ENCODE measurements at regions not wholly inside any gene's neighbourhood (a gene's known extent, or its start where the extent isn't known, plus 50 kb on each side); places are given as distances from the start of the nearest gene placed in this dataset.
"Not testable (repeated sequence)": the region's sequence is repeated elsewhere in the genome, so short reads cannot be mapped to it uniquely, and the experiment has no call there.

- no peak overlapping the region for H3K4me3 Mint-ChIP-seq
- H3K27ac ChIP-seq (ENCODE audit: low read length): no peak overlapping the region
- H3K9me3 Mint-ChIP-seq: no peaks in the 10 kb centered on the region
- H3K4me3 ChIP-seq (ENCODE audit: control insufficient read depth in 1 of 2, extremely low read depth in 1 of 2, low read length in 1 of 2): no peak overlapping the region
- no peaks in the 10 kb centered on the region for H3K27me3 ChIP-seq (replicated peaks in 1 of 2; ENCODE audit: control insufficient read depth in 2 of 2, extremely low read depth in 1 of 2, insufficient read depth in 2 of 2, low read length in 1 of 2)
- H3K36me3 Mint-ChIP-seq: no peaks in the 10 kb centered on the region
- H3K36me3 ChIP-seq (ENCODE audit: control insufficient read depth in 2 of 2, extremely low read depth in 1 of 2, insufficient read depth in 1 of 2, low read length in 1 of 2): no peaks in the 10 kb centered on the region
- no peaks in the 10 kb centered on the region for H3K4me1 ChIP-seq (ENCODE audit: control insufficient read depth in 1 of 2, extremely low read depth in 1 of 2, insufficient read depth in 2 of 2, low read length in 2 of 2)
- H3K27me3 Mint-ChIP-seq: peaks cover 0 to 31% of the 10 kb centered on the region in 2 donors
- no CpG with 5 or more reads among the region's 3 CpGs for WGBS (ENCODE audit: insufficient coverage)
- no peak for ATAC-seq (replicated peaks in 1 of 4)
- CTCF ChIA-PET: no interaction called here
- H3K27ac Mint-ChIP-seq: no peak overlapping the region
- H3K9me3 ChIP-seq: no peaks in the 10 kb centered on the region
- no peak for DNase-seq
- no peaks in the 10 kb centered on the region for H3K4me1 Mint-ChIP-seq
- POLR2A ChIA-PET: no interaction called here
Observed at GRCh38 chrX:115357326-115358120, 68.0 kb downstream of the LUZP4 start.

GRCh38 chrX:115359508-115359907 is 70.0 kb downstream of the LUZP4 start:
- H3K4me3 Mint-ChIP-seq; CTCF ChIA-PET; H3K27ac ChIP-seq (ENCODE audit: low read length); H3K27me3 ChIP-seq (replicated peaks in 1 of 2; ENCODE audit: control insufficient read depth in 2 of 2, extremely low read depth in 1 of 2, insufficient read depth in 2 of 2, low read length in 1 of 2); H3K27ac Mint-ChIP-seq; H3K36me3 Mint-ChIP-seq; H3K36me3 ChIP-seq (ENCODE audit: control insufficient read depth in 2 of 2, extremely low read depth in 1 of 2, insufficient read depth in 1 of 2, low read length in 1 of 2); ATAC-seq (replicated peaks in 1 of 4); H3K4me1 ChIP-seq (ENCODE audit: control insufficient read depth in 1 of 2, extremely low read depth in 1 of 2, insufficient read depth in 2 of 2, low read length in 2 of 2); DNase-seq; H3K9me3 Mint-ChIP-seq; POLR2A ChIA-PET; H3K4me1 Mint-ChIP-seq; H3K9me3 ChIP-seq; H3K4me3 ChIP-seq (ENCODE audit: control insufficient read depth in 1 of 2, extremely low read depth in 1 of 2, low read length in 1 of 2): not testable (repeated sequence)
- no CpG with 5 or more reads among the region's 7 CpGs for WGBS (ENCODE audit: insufficient coverage)
- peaks cover 0 to 29% of the 10 kb centered on the region in 2 donors for H3K27me3 Mint-ChIP-seq

- H3K36me3 Mint-ChIP-seq: no peaks in the 10 kb centered on the region
- H3K36me3 ChIP-seq (ENCODE audit: control insufficient read depth in 2 of 2, extremely low read depth in 1 of 2, insufficient read depth in 1 of 2, low read length in 1 of 2): no peaks in the 10 kb centered on the region
- no peak overlapping the region for H3K4me3 Mint-ChIP-seq
- CTCF ChIA-PET: no interaction called here
- no peaks in the 10 kb centered on the region for H3K9me3 ChIP-seq
- WGBS (ENCODE audit: insufficient coverage): no CpG with 5 or more reads among the region's 2 CpGs
- ATAC-seq (replicated peaks in 1 of 4) (no peak), DNase-seq (no peak)
- no peaks in the 10 kb centered on the region for H3K4me1 ChIP-seq (ENCODE audit: control insufficient read depth in 1 of 2, extremely low read depth in 1 of 2, insufficient read depth in 2 of 2, low read length in 2 of 2)
- no peaks in the 10 kb centered on the region for H3K27me3 ChIP-seq (replicated peaks in 1 of 2; ENCODE audit: control insufficient read depth in 2 of 2, extremely low read depth in 1 of 2, insufficient read depth in 2 of 2, low read length in 1 of 2)
- no peaks in the 10 kb centered on the region for H3K4me1 Mint-ChIP-seq
- H3K4me3 ChIP-seq (ENCODE audit: control insufficient read depth in 1 of 2, extremely low read depth in 1 of 2, low read length in 1 of 2): no peak overlapping the region
- H3K27ac ChIP-seq (ENCODE audit: low read length): no peak overlapping the region
- peaks cover 4 to 32% of the 10 kb centered on the region in 2 donors for H3K27me3 Mint-ChIP-seq
- no peaks in the 10 kb centered on the region for H3K9me3 Mint-ChIP-seq
- POLR2A ChIA-PET: no interaction called here
- H3K27ac Mint-ChIP-seq: no peak overlapping the region
Observed at GRCh38 chrX:115360220-115360781, 70.8 kb downstream of the LUZP4 start.

- POLR2A ChIA-PET: interaction anchor here in 1 of 2 donors (0.7 kb wide), 1 partner anchor 21 kb away, joined by 5 read pairs; no protein-coding TSS in a partner anchor
- H3K4me3 ChIP-seq (ENCODE audit: control insufficient read depth in 1 of 2, extremely low read depth in 1 of 2, low read length in 1 of 2): no peak overlapping the region
- Mint-ChIP-seq H3K27me3 (peaks cover 4 to 37% of the 10 kb centered on the region in 2 donors), H3K9me3 (no peaks in the 10 kb centered on the region), H3K4me3 (no peak overlapping the region), H3K4me1 (no peaks in the 10 kb centered on the region), H3K36me3 (no peaks in the 10 kb centered on the region), H3K27ac (no peak overlapping the region)
- H3K36me3 ChIP-seq (ENCODE audit: control insufficient read depth in 2 of 2, extremely low read depth in 1 of 2, insufficient read depth in 1 of 2, low read length in 1 of 2): no peaks in the 10 kb centered on the region
- WGBS (ENCODE audit: insufficient coverage): 70% methylated on average over 2 of the region's 18 CpGs
- no peaks in the 10 kb centered on the region for H3K9me3 ChIP-seq
- ATAC-seq (replicated peaks in 1 of 4): no peak
- CTCF ChIA-PET: no interaction called here
- peak in 1 of 35 experiments; percentile 2 for DNase-seq
- H3K27ac ChIP-seq (ENCODE audit: low read length): no peak overlapping the region
- H3K4me1 ChIP-seq (ENCODE audit: control insufficient read depth in 1 of 2, extremely low read depth in 1 of 2, insufficient read depth in 2 of 2, low read length in 2 of 2): no peaks in the 10 kb centered on the region
- no peaks in the 10 kb centered on the region for H3K27me3 ChIP-seq (replicated peaks in 1 of 2; ENCODE audit: control insufficient read depth in 2 of 2, extremely low read depth in 1 of 2, insufficient read depth in 2 of 2, low read length in 1 of 2)
Observed at GRCh38 chrX:115362334-115363095, 73.0 kb downstream of the LUZP4 start.

- H3K36me3 ChIP-seq (ENCODE audit: control insufficient read depth in 2 of 2, extremely low read depth in 1 of 2, insufficient read depth in 1 of 2, low read length in 1 of 2): no peaks in the 10 kb centered on the region
- POLR2A ChIA-PET: interaction anchor here in 1 of 2 donors (0.7 kb wide), 1 partner anchor 22 kb away, joined by 5 read pairs; no protein-coding TSS in a partner anchor
Observed at GRCh38 chrX:115363372-115363771, 73.9 kb downstream of the LUZP4 start.

GRCh38 chrX:115363897-115364296 is 74.4 kb downstream of the LUZP4 start:
- no peak overlapping the region for H3K4me3 ChIP-seq (ENCODE audit: control insufficient read depth in 1 of 2, extremely low read depth in 1 of 2, low read length in 1 of 2)
- H3K27me3 ChIP-seq (replicated peaks in 1 of 2; ENCODE audit: control insufficient read depth in 2 of 2, extremely low read depth in 1 of 2, insufficient read depth in 2 of 2, low read length in 1 of 2): no peaks in the 10 kb centered on the region
- H3K36me3 ChIP-seq (ENCODE audit: control insufficient read depth in 2 of 2, extremely low read depth in 1 of 2, insufficient read depth in 1 of 2, low read length in 1 of 2): no peaks in the 10 kb centered on the region
- no peak for ATAC-seq (replicated peaks in 1 of 4)
- H3K9me3 ChIP-seq: no peaks in the 10 kb centered on the region
- no peak overlapping the region for H3K27ac ChIP-seq (ENCODE audit: low read length)
- H3K27ac Mint-ChIP-seq: no peak overlapping the region
- WGBS (ENCODE audit: insufficient coverage): no CpG with 5 or more reads among the region's 2 CpGs
- H3K4me1 Mint-ChIP-seq: no peaks in the 10 kb centered on the region
- no peak for DNase-seq
- no peaks in the 10 kb centered on the region for H3K9me3 Mint-ChIP-seq
- CTCF ChIA-PET: interaction anchor here in 1 of 2 donors (0.8 kb wide), 1 partner anchor 34 kb away, joined by 3 read pairs; no protein-coding TSS in a partner anchor
- H3K27me3 Mint-ChIP-seq: peaks cover 4 to 33% of the 10 kb centered on the region in 2 donors
- H3K4me1 ChIP-seq (ENCODE audit: control insufficient read depth in 1 of 2, extremely low read depth in 1 of 2, insufficient read depth in 2 of 2, low read length in 2 of 2): no peaks in the 10 kb centered on the region
- no peak overlapping the region for H3K4me3 Mint-ChIP-seq
- POLR2A ChIA-PET: interaction anchor here in 1 of 2 donors (0.6 kb wide), 1 partner anchor 1811 kb away, joined by 3 read pairs; no protein-coding TSS in a partner anchor
- no peaks in the 10 kb centered on the region for H3K36me3 Mint-ChIP-seq

More at GRCh38 chrX:115363372-115363771, 73.9 kb downstream of the LUZP4 start:
- H3K4me1 ChIP-seq (ENCODE audit: control insufficient read depth in 1 of 2, extremely low read depth in 1 of 2, insufficient read depth in 2 of 2, low read length in 2 of 2): no peaks in the 10 kb centered on the region
- no peak for ATAC-seq (replicated peaks in 1 of 4)
- DNase-seq: no peak
- peaks cover 4 to 38% of the 10 kb centered on the region in 2 donors for H3K27me3 Mint-ChIP-seq
- no peaks in the 10 kb centered on the region for H3K27me3 ChIP-seq (replicated peaks in 1 of 2; ENCODE audit: control insufficient read depth in 2 of 2, extremely low read depth in 1 of 2, insufficient read depth in 2 of 2, low read length in 1 of 2)
- CTCF ChIA-PET: interaction anchor here in 1 of 2 donors (0.8 kb wide), 1 partner anchor 34 kb away, joined by 3 read pairs; no protein-coding TSS in a partner anchor
- no peaks in the 10 kb centered on the region for H3K4me1 Mint-ChIP-seq
- no peak overlapping the region for H3K4me3 Mint-ChIP-seq
- no CpG with 5 or more reads among the region's 2 CpGs for WGBS (ENCODE audit: insufficient coverage)
- no peaks in the 10 kb centered on the region for H3K9me3 ChIP-seq
- no peak overlapping the region for H3K27ac ChIP-seq (ENCODE audit: low read length)
- no peaks in the 10 kb centered on the region for H3K36me3 Mint-ChIP-seq
- H3K4me3 ChIP-seq (ENCODE audit: control insufficient read depth in 1 of 2, extremely low read depth in 1 of 2, low read length in 1 of 2): no peak overlapping the region
- H3K9me3 Mint-ChIP-seq: no peaks in the 10 kb centered on the region
- H3K27ac Mint-ChIP-seq: no peak overlapping the region

All from T-cell (primary cell).